ENCODE measurements at regions not wholly inside any gene's neighbourhood (a gene's known extent, or its start where the extent isn't known, plus 50 kb on each side); places are given as distances from the start of the nearest gene placed in this dataset.
"Not testable (repeated sequence)": the region's sequence is repeated elsewhere in the genome, so short reads cannot be mapped to it uniquely, and the experiment has no call there.

- DNase-seq (ENCODE audit: low read depth): no peak
These were observed 132.7 kb upstream of the EYA4 start for GRCh38 chr6:133108419-133108818.

- DNase-seq (ENCODE audit: low read depth): no peak
These were observed 126.2 kb upstream of the EYA4 start for GRCh38 chr6:133114973-133115372.

- no peak for DNase-seq (ENCODE audit: low read depth)
These were observed 125.2 kb upstream of the EYA4 start for GRCh38 chr6:133115946-133116345.

GRCh38 chr6:133128191-133128590, 113.0 kb upstream of the EYA4 start:
- no peak for DNase-seq (ENCODE audit: low read depth)

- no peak for DNase-seq (ENCODE audit: low read depth)
These were observed 111.6 kb upstream of the EYA4 start for GRCh38 chr6:133129556-133129955.

- peak; percentile 37 for DNase-seq (ENCODE audit: low read depth)
These were observed 110.3 kb upstream of the EYA4 start for GRCh38 chr6:133130863-133131262.

DNA sequence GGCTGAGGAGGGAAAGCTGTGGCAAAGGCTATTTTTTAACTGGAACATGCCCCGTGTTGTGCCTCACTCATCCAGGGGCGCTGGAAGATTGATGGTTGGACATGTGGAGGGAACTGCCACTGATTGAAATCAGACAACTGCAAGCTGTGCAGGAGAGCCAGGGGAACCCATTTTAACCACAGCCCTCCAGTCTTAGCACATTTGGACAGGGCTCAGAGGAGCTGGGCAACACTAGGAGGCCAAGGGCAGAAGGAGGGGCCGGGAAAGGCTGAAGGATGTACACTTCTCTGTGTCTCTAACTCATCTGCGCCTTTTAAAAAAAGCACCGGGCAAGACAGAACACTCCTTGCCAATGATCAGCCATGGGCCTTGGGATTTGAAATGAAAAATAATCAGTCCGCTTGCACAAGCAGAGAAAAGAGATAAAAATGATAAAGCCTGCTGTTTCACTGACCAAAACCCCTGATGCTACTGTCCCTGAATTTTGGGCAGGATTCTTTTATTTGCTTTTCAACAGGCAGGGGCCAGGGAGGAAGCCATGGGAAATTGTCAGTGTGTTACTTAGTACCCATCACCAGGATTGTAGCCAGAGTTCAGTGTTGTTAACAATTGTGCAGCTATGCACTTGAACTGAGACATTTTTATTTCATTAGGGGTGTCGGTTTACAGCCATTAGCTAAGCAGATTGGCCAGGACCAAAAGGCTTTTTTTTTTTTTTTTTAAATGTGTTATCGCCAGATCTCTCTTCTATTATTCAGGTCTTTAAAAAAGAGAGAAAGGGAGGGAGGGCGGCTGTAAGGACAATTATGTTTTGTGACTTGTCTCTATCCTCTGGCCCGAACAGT, 109.3 kb upstream of the EYA4 start:
- no peak for DNase-seq (ENCODE audit: low read depth)

GRCh38 chr6:133132466-133132971, 108.6 kb upstream of the EYA4 start:
- DNase-seq (ENCODE audit: low read depth): no peak

DNA sequence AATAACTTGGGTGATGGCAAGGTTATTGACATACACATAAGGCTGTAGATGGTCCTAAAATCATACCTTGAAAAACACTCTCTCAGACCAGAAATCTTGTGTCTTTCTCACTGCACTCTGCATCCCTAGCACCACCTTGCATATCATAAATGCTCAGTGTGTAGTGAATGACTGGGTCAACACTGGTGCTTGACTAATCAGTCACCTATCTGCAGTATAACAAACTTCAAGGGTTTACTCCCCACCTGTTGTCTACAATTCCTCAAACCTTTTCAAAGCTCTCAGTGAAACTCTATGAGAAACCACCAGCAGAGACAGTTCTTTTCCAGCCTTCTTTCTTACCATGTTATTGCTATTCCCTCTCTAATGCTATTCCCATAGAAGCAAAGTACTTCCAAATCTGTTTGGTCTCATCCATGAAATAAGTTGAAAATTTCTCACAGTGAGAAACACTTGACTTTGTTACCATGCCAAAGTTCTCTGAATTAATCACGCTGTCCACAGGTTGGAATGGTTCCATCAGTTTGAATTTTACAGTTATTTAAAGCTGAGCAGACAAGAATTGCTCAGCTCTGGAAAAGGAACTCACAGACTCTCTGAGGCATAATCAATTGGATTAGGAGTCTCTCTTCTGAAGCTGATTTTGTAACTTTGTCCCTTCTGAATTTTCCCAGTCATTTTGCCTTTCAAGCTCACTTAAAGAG, 104.8 kb upstream of the EYA4 start:
- no peak for DNase-seq (ENCODE audit: low read depth)

DNA sequence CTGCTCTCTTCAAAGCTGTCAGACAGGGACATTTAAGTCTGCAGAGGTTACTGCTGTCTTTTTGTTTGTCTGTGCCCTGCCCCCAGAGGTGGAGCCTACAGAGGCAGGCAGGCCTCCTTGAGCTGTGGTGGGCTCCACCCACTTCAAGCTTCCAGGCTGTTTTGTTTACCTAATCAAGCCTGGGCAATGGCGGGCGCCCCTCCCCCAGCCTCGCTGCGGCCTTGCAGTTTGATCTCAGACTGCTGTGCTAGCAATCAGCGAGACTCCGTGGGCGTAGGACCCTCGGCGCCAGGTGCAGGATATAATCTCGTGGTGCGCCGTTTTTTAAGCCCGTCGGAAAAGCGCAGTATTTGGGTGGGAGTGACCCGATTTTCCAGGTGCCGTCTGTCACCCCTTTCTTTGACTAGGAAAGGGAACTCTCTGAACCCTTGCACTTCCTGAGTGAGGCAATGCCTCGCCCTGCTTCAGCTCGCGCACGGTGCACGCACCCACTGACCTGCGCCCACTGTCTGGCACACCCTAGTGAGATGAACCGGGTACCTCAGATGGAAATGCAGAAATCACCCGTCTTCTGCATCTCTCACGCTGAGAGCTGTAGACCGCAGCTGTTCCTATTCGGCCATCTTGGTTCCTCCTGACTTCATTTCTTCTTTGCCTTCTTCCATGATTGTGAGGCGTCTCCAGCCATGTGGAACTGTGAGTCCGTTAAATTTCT, 93.5 kb upstream of the EYA4 start:
- DNase-seq (ENCODE audit: low read depth): not testable (repeated sequence)

- DNase-seq (ENCODE audit: low read depth): no peak
These were observed 84.5 kb upstream of the EYA4 start for GRCh38 chr6:133156689-133157088.

- DNase-seq (ENCODE audit: low read depth): no peak
These were observed 83.2 kb upstream of the EYA4 start for GRCh38 chr6:133157995-133158394.

- DNase-seq (ENCODE audit: low read depth): no peak
These were observed 81.8 kb upstream of the EYA4 start for GRCh38 chr6:133159255-133159795.

- no peak for DNase-seq (ENCODE audit: low read depth)
These were observed 80.6 kb upstream of the EYA4 start for GRCh38 chr6:133160536-133160935.

DNA sequence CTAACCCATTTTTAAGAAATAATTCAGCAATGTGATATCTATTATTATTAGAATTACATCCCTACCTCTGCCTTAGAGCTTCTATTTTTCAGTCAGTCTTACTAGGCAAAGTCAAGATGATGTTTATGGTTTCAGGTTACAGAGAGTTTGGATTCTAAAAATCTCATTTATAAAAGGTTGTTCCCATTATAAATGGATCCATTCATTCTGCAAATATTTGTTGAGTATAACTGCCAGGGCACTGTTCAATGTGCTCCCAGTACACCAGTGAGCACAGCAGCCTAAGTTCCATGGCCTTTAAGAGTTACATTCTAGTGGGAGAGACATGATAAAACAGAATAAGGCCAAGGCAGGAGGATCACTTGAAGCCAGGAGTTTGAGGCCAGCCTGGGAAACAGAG, 75.9 kb upstream of the EYA4 start:
- no peak for DNase-seq (ENCODE audit: low read depth)

- DNase-seq (ENCODE audit: low read depth): no peak
These were observed 74.4 kb upstream of the EYA4 start for GRCh38 chr6:133166766-133167165.

DNA sequence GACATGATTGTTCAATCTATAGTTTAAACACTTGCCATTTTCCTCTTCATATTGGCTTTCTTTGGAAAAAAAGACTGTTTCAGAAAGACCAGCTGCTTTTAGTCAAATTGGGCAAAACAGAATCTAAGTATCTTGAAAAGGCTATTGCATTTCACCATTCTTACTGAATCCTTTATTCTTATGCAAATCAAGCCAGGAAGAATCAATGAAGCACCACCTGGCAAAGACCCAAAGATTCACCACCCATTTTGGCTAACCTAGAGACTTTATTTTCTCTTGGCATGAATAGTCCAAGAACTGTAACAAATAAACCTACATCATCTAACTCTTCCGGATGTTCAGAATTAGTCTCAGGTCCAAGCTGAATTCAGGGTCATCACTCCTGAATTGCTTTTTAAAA, 71.3 kb upstream of the EYA4 start:
- DNase-seq (ENCODE audit: low read depth): no peak

DNA sequence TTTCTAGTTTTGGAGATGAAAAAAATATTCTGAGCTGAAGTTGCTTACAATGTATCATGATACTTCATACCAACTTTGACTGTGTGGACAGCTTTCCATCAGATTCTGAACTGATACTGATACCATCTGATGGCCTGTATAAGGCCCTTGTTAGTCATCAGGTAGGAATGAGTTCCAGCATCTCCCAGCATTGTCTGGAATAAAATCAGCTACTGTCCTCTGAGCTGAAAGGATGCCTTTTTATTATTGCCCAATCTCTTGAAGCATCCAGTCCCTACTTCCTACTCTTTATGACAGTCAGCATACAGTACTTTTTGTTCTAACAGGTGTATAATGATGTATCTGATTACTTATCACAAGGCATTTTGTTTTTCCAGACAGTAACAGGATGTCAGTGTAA, 70.6 kb upstream of the EYA4 start:
- DNase-seq (ENCODE audit: low read depth): no peak

DNA sequence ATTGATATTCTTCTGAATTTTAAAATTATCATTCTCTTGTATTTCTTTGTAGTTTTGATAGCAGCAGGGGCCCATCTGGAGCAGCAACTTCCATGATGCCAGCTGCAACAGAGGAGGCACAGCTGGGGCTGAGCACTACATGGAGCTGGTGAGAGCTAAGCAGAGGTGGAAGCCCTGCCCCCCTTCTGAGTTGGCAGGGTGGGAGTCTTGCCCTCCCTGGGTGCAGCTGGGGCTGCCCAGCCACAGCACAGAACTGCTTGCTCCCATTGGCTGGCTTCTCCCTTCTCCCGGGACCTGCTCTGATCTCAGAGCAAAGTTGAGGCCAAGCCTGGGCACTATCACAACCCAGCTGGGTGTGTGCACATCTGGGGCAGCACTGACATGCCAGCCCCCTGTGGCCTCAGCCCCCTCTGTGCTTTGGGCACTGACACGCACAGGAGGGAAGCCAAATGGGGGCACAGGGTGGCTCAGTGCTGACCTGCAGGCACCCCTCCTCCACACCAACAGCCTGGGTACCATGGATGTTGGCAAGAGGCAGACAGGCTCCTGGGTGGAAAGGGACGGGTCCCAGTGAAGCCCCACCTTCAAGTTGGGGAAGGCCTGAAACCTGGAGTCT, 69.1 kb upstream of the EYA4 start:
- no peak for DNase-seq (ENCODE audit: low read depth)

DNA sequence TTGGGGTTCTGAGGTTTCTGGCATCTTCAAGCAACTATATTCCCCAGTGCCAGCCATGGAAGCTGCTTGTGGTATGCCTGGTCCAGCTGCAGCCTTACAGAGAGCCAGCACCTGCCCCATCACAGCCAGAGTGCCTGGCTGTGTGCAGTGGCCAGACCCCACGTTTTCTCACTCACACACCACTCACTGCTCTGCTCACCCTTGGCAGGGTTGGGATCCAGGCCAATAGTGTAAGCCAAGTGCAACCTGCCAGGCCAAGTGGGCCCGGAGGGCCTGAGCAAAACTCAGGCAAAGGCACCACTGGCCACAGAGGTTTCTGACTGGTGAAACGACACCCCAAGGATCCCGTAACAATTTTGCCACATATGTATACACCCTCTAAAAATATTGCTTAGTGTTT, 67.9 kb upstream of the EYA4 start:
- no peak for DNase-seq (ENCODE audit: low read depth)

DNA sequence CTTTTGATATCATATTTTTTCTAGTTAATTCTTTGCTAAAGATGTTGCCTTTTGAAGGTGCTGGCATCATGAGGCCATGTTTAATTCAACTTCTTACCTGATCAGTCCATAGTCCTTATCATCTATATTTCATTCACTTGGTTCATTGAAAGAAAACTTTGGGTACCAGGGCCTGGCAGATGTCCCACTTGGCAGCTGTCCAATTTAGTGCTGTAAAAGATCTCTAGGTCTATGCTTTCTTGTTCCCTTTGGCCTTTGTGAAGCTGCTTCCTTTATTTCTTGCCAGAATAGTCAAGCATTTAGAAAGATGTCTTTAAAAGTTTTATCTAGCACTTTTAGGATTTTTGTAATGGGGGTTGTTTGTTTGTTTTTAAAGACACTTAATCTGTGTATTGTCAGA, 61.7 kb upstream of the EYA4 start:
- DNase-seq (ENCODE audit: low read depth): no peak

GRCh38 chr6:133183691-133184090, 57.5 kb upstream of the EYA4 start:
- DNase-seq (ENCODE audit: low read depth): no peak

Data from HS-5 (cell line).